B cell (primary cell): ENCODE measurements at regions not wholly inside any gene's neighbourhood (a gene's known extent, or its start where the extent isn't known, plus 50 kb on each side); places are given as distances from the start of the nearest gene placed in this dataset.

ENCODE experiments used
- ATAC-seq: fragments of 200-7000 bp; cut with Tn5 transposase; one replicate; pipeline ENCODE4 v1.10.0; 2021; ENCODE audit warnings: low read depth, mild to moderate bottlenecking, moderate number of reproducible peaks, moderate library complexity
- CTCF ChIA-PET: fragments of 350-600 bp; sonication (Branson Sonifier 250); formaldehyde crosslinking; loops from one replicate; lab custom pipeline; 2021; ENCODE audit warnings: antibody characterized with exemption, inconsistent platforms; lab: Charles Lee
- POLR2A ChIA-PET: fragments of 350-600 bp; sonication (Branson Sonifier 250); formaldehyde crosslinking; loops from one replicate; lab custom pipeline; 2021; ENCODE audit warnings: antibody characterized with exemption; lab: Charles Lee
- DNase-seq: peaks from one replicate; pipeline ENCODE4 v3.0.0; 2013
- H2AFZ ChIP-seq: 2 replicates; pipeline ENCODE4 v1.6.1; 2012; ENCODE audit warnings: mild to moderate bottlenecking, low read depth, low read length; ENCODE audit not compliant: insufficient read depth, poor library complexity, severe bottlenecking
- H3K27ac ChIP-seq, 2 donors: 1 replicate in 1 of 2; 2 replicates in 1 of 2; pipeline ENCODE4 v1.5.1; 2012 to 2013; ENCODE audit warnings: low read length in 2 of 2, mild to moderate bottlenecking in 2 of 2, moderate library complexity in 1 of 2
- H3K27me3 ChIP-seq, 4 experiments: fragments of 200-600 bp in 1 of 4; sonication (generic) in 1 of 4; replicated peaks in 1 of 4; 1 replicate in 2 of 4; 2 replicates in 2 of 4; pipeline versions ENCODE4 v1.6.1 to v1.7.0; 2013 to 2016; ENCODE audit warnings: low read length in 3 of 4, mild to moderate bottlenecking in 2 of 4, mixed read lengths in 1 of 4, moderate library complexity in 1 of 4; ENCODE audit not compliant: insufficient read depth in 4 of 4, control insufficient read depth in 3 of 4; ENCODE audit errors: control extremely low read depth in 1 of 4
- H3K36me3 ChIP-seq, 2 experiments: replicated peaks in 1 of 2; 1 replicate in 1 of 2; 2 replicates in 1 of 2; pipeline versions ENCODE4 v1.6.1 to v1.7.1; 2013; ENCODE audit warnings: low read length in 1 of 2; ENCODE audit not compliant: insufficient read depth in 2 of 2, control insufficient read depth in 1 of 2; ENCODE audit errors: control extremely low read depth in 1 of 2, extremely low read depth in 1 of 2
- H3K4me1 ChIP-seq, 2 donors: fragments of 200-600 bp in 1 of 2; sonication (generic) in 1 of 2; 1 replicate in 1 of 2; 2 replicates in 1 of 2; pipeline versions ENCODE4 v1.5.1 to v1.6.1; 2013 to 2017; ENCODE audit warnings: low read length in 2 of 2; ENCODE audit not compliant: control insufficient read depth in 2 of 2, insufficient read depth in 2 of 2
- H3K4me2 ChIP-seq: replicated peaks from 2 replicates; pipeline ENCODE3; 2012; ENCODE audit warnings: mild to moderate bottlenecking, low read depth, low read length; ENCODE audit not compliant: poor library complexity, severe bottlenecking
- H3K4me3 ChIP-seq, 5 experiments: fragments of 200-600 bp in 1 of 5; sonication (generic) in 1 of 5; 1 replicate in 3 of 5; 2 replicates in 2 of 5; pipeline versions ENCODE4 v1.5.1 to v1.7.0; 2011 to 2016; ENCODE audit warnings: low read length in 4 of 5, mild to moderate bottlenecking in 4 of 5, low read depth in 2 of 5, control low read depth in 1 of 5, moderate library complexity in 1 of 5; ENCODE audit not compliant: insufficient read depth in 1 of 5; ENCODE audit errors: control extremely low read depth in 1 of 5, extremely low read depth in 1 of 5
- H3K79me2 ChIP-seq: fragments of 200-600 bp; sonication (generic); one replicate; pipeline ENCODE4 v1.6.0; 2016; ENCODE audit warnings: low read length; ENCODE audit not compliant: control insufficient read depth, insufficient read depth
- H3K9ac ChIP-seq: fragments of 200-600 bp; sonication (generic); 2 replicates; pipeline ENCODE4 v1.6.1; 2017; ENCODE audit warnings: mild to moderate bottlenecking, low read length, moderate library complexity
- H3K9me3 ChIP-seq, 3 donors: one replicate each; pipeline versions ENCODE4 v1.6.1 to v1.7.1; 2013; ENCODE audit warnings: low read length in 2 of 3; ENCODE audit not compliant: control insufficient read depth in 2 of 3, insufficient read depth in 1 of 3; ENCODE audit errors: control extremely low read depth in 1 of 3
- H4K20me1 ChIP-seq: 2 replicates; pipeline ENCODE4 v1.6.0; 2012; ENCODE audit warnings: mild to moderate bottlenecking, low read length; ENCODE audit not compliant: insufficient read depth, control insufficient read depth, poor library complexity, severe bottlenecking
- H3K27ac Mint-ChIP-seq: one replicate; pipeline ENCODE4 v1.8.0; 2021; ENCODE audit warnings: mixed read lengths
- H3K27me3 Mint-ChIP-seq: one replicate; pipeline ENCODE4 v1.8.0; 2021; ENCODE audit warnings: mixed read lengths
- H3K4me1 Mint-ChIP-seq: one replicate; pipeline ENCODE4 v1.8.0; 2021; ENCODE audit warnings: mixed read lengths
- H3K4me3 Mint-ChIP-seq: one replicate; pipeline ENCODE4 v1.8.0; 2021; ENCODE audit warnings: mixed read lengths
- H3K9me3 Mint-ChIP-seq: one replicate; pipeline ENCODE4 v1.8.0; 2022; ENCODE audit warnings: mixed read lengths; ENCODE audit not compliant: insufficient read depth
- CTCF ChIP-seq: fragments of 200-600 bp; IDR thresholded peaks from one replicate; pipeline ENCODE4 v1.8.0; 2022; ENCODE audit warnings: antibody characterized with exemption, mild to moderate bottlenecking
- EZH2 ChIP-seq: IDR thresholded peaks from 2 replicates; pipeline ENCODE4 v1.6.1; 2012; ENCODE audit warnings: borderline replicate concordance, low read depth, mild to moderate bottlenecking, moderate library complexity, low read length; ENCODE audit not compliant: insufficient read depth, poor library complexity, severe bottlenecking
- WGBS: methylation state at CpG from one replicate; pipeline ENCODE4 v1.1.5; 2013; ENCODE audit warnings: missing lambda C conversion rate; ENCODE audit not compliant: insufficient coverage; 5-methylcytosine and 5-hydroxymethylcytosine counted together
- intact Hi-C: fragments of 100-400 bp; cut with micrococcal nuclease; formaldehyde crosslinking; loops from one replicate; pipeline ENCODE4 v1.10.0; 2022

GRCh38 chr5:73229271-73229670 is 56.3 kb downstream of the TMEM174 start:
- Mint-ChIP-seq H3K9me3 (no peaks in the 10 kb centered on the region), H3K4me3 (no peak overlapping the region), H3K27ac (no peak overlapping the region), H3K27me3 (peaks cover 64% of the 10 kb centered on the region), H3K4me1 (peaks cover 24% of the 10 kb centered on the region)
- no peak overlapping the region for H3K4me2 ChIP-seq
- ATAC-seq (no peak), DNase-seq (no peak)
- H3K4me3 ChIP-seq: no peak overlapping the region
- POLR2A ChIA-PET: no interaction called here
- no peak overlapping the region for H2AFZ ChIP-seq
- H3K9ac ChIP-seq: no peak overlapping the region
- H3K27ac ChIP-seq: no peak overlapping the region
- H3K36me3 ChIP-seq: no peaks in the 10 kb centered on the region
- peaks cover 0 to 14% (median 0%) of the 10 kb centered on the region in 3 donors for H3K9me3 ChIP-seq
- H3K4me1 ChIP-seq: peaks cover 21 to 36% of the 10 kb centered on the region in 2 donors
- no peaks in the 10 kb centered on the region for H4K20me1 ChIP-seq
- WGBS: 80% methylated on average over 1 of the region's 1 CpG
- CTCF ChIA-PET: no interaction called here
- no peaks in the 10 kb centered on the region for H3K79me2 ChIP-seq
- intact Hi-C loops: no loop called here
- no peak for TF ChIP-seq EZH2
- no peak for TF ChIP-seq CTCF
- H3K27me3 ChIP-seq: peaks cover 0 to 52% (median 43%) of the 10 kb centered on the region in 4 experiments

GRCh38 chr5:73228052-73228451 is 55.1 kb downstream of the TMEM174 start:
- Histone ChIP-seq H3K27me3 (peaks cover 0 to 41% (median 37%) of the 10 kb centered on the region in 4 experiments), H3K4me3 (no peak overlapping the region), H3K9ac (no peak overlapping the region), H4K20me1 (no peaks in the 10 kb centered on the region), H3K4me2 (no peak overlapping the region), H2AFZ (no peak overlapping the region), H3K36me3 (no peaks in the 10 kb centered on the region), H3K79me2 (no peaks in the 10 kb centered on the region), H3K27ac (no peak overlapping the region), H3K9me3 (peaks cover 0 to 11% (median 0%) of the 10 kb centered on the region in 3 donors), H3K4me1 (peaks cover 12 to 23% of the 10 kb centered on the region in 2 donors)
- WGBS: 85% methylated on average over 6 of the region's 7 CpGs
- CTCF ChIA-PET: no interaction called here
- no peak for ATAC-seq
- intact Hi-C loops: no loop called here
- Mint-ChIP-seq H3K9me3 (no peaks in the 10 kb centered on the region), H3K27ac (no peak overlapping the region), H3K4me1 (peaks cover 18% of the 10 kb centered on the region), H3K27me3 (peaks cover 62% of the 10 kb centered on the region), H3K4me3 (no peak overlapping the region)
- no peak for DNase-seq
- POLR2A ChIA-PET: no interaction called here
- TF ChIP-seq EZH2: no peak
- TF ChIP-seq CTCF: no peak
